Esophagus squamous epithelium (tissue), 4 donors: ENCODE measurements at regions not wholly inside any gene's neighbourhood (a gene's known extent, or its start where the extent isn't known, plus 50 kb on each side); places are given as distances from the start of the nearest gene placed in this dataset.

Experiments
- CTCF ChIP-seq, 6 experiments: fragments of 450-650 bp in 4 of 6; fragments of 200-600 bp in 2 of 6; sonication (generic) in 2 of 6; IDR thresholded peaks; one replicate each; pipeline ENCODE4 v1.5.1; 2016 to 2019; ENCODE audit warnings: antibody characterized with exemption in 6 of 6, mild to moderate bottlenecking in 4 of 6, moderate library complexity in 4 of 6
- POLR2A ChIP-seq, 4 donors: fragments of 450-650 bp; IDR thresholded peaks; one replicate each; pipeline ENCODE4 v1.6.1; 2017; ENCODE audit warnings: antibody characterized with exemption in 4 of 4, mild to moderate bottlenecking in 4 of 4, moderate library complexity in 3 of 4

GRCh38 chr4:151471728-151472127, 62.8 kb downstream of the FHIP1A start:
- TF ChIP-seq CTCF (IDR thresholded peaks at IDR 0.05) (no peak), POLR2A (IDR thresholded peaks at IDR 0.05) (no peak)
